Suppressor macrophage (primary cell): ENCODE measurements at regions not wholly inside any gene's neighbourhood (a gene's known extent, or its start where the extent isn't known, plus 50 kb on each side); places are given as distances from the start of the nearest gene placed in this dataset.
"Not testable (repeated sequence)": the region's sequence is repeated elsewhere in the genome, so short reads cannot be mapped to it uniquely, and the experiment has no call there.

Experiments used
- DNase-seq, 4 experiments: peaks; one replicate each; pipeline ENCODE4 v3.0.0-alpha.2; 2020 to 2022

DNA sequence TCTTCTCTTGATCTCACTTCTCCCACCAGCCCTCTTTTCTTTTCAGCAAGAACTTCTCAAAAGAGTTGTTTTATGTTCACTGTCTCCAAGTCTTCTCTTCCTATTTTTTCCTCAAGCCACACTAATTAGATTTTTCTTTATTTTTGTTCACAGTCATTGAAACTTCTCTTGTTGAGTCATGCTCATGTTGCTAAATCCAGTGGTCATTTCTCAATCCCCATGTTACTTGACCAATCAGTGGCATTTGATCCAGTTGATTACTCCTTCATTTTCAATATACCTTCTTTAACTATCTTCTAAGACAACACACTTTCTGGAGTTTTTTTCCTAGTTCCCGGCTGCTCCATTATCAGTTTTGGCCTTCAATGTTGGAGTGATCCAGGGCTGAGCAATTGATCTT, 103.1 kb upstream of the LSM6 start:
- DNase-seq: peak; percentile 14 to 62 (median 42)

DNA sequence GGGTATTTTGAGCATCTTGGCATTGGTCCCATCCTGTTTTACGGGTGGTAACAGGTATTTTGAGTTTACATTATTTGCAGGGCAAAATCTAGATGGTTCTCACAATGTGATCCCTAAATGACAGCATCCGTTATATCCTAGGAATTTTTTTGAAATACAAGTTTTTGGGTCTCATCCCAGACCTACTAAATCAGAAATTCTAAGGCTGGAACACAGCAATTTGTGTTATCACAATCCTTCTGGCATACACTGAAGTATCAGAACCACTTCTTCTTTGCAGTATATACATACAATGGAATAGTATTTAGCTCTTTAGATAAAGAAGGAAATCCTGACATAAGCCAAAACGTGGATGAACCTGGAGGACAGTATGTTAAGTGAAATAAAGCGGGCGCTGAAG, 104.1 kb upstream of the LSM6 start:
- no peak for DNase-seq

DNA sequence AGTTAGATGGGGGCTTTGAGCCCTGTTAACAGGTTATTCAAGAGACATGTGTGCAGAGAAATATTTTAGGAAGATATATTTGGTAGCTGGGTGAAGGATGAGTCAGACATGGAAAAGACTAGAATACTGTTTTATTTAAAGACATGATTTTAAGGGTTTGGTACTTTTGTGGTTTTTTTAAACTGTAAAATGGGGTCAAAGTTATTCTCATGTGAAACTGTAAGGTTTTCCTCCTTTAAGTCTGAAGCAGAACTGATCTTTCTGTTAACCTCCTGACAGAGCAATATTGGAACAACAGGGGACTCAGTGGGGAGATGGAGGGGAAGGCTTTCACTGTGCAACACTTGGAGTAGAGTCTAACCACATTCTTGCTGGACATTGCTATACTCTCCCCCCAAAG, 112.4 kb upstream of the LSM6 start:
- DNase-seq: no peak

DNA sequence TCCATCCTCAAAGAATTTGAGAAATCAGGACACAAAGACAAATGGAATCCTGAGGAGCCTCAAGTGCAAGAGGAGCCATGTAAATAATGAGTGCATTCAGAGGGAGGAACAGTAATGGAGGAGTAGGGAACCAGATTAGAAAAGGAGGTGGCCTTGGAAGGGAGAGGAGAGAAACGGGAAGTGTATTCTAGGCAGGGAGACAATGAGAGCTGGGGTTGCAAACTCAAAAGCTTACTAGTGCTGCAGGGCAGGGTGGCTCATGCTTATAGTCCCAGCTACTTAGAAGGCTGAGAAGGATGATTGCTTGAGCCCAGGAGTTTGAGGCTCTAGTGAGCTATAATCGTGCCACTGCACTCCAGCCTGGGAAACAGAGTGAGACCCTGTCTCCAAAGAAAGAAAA, 113.2 kb upstream of the LSM6 start:
- DNase-seq: peak; percentile 3 to 37 (median 33)

DNA sequence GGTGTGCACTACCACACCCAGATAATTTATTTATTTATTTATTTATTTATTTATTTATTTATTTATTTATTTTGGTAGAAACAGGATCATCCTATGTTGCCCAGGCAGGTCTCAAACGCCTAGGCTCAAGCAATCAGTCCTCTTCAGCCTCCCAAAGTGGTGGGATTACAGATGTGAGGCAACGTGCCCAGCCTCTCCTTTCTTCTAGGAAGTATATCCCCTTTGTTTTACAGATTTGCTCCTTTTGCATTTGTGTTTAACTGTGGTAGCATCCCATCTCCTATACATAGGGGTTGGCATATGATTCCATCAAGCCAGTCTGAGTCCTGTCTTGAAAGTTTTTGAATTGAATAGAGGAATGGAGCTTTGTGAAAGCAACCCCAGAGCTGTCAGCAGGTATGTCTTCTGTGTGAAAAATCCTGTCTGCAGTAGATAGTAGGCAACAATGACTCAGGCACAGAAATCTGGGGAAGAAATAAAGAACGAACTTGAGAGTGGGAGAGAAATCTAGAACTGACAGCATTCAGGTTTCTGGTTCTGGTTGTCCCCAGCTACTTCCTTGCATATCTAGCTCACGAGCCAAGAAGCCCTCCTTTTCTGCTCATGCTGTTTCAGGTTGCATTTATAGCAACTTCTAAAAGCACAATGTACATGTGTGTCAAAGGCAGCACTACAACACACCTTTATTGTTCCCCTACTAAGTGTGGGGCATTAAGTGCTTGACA, 113.7 kb upstream of the LSM6 start:
- peak in 1 of 4 experiments; percentile 20 for DNase-seq

DNA sequence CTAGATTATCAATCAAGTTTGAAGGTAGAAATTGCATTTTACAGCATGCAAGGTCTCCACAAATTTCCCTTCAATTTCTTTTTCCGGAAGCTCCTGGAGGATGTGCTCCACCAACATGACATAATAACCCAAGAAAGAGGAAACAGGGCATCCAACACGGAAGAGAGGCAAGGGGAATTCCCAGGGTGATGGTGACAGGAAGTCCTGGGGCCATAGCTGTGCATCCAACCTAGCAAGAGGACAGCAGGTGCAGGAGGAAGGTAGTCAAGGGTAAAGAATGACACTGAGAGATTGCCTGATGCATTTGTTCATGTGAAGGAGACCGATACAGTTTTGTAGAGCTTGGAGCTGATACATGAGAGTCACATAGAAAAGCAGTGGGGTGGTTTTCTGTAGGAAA, 115.7 kb upstream of the LSM6 start:
- DNase-seq: peak; percentile 38 to 74 (median 66)

DNA sequence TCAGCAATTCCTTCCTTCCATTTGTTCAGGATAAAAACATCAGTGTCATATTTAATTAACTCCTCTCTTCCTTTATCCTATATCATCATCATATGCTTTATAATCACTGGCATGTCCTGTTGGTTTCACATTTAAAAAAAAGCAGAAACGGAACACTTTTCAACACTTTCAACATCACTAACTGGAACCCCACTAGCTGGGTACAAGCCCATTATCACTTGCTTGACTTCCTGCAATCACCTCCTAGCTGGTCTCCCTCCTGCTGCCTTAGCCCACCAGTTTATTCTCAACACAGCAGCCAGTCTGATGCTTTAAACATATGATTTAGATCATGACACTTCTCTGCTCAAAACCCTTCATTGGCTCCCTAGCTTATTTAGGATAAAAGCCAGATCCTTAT, 116.4 kb upstream of the LSM6 start:
- DNase-seq: peak; percentile 5 to 54 (median 33)

DNA sequence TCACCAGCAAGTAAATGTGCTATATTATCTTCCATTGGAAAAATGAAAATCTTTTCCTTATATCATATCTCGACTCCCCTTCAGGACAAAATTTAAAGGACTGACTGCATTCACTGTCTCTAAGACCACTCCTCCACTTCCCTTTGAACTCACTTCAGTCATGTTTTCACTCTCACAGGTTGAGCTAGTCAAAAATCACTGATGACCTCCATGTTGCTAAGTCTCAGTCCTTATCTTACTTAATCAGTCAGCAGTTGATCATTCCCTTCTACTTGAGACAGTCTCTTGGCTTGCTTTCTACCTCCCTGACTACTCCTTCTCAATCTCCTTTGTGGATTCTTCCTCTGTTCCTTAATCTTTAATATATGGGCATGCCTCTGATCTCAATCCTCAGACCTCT, 117.0 kb upstream of the LSM6 start:
- no peak for DNase-seq

DNA sequence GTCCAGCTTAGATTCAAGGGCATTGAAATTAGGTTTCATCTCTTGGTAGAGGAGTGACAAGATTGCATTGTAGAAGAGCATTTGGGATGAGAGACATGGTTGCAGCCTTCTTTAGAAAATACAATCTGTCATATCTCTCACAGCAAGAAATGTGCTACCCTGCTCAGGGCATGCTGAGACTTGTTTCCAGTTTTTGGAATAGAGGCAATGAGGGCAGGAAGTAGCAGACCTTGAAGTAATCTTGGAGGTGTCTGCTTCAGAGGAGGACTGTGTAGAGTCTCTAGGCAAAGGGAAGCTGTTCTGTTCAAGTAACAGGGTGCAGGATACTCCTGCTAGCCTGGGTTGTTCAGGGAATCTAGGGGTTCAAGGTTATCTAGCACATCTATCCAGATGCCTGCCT, 116.1 kb upstream of the ZNF827 start:
- no peak for DNase-seq

DNA sequence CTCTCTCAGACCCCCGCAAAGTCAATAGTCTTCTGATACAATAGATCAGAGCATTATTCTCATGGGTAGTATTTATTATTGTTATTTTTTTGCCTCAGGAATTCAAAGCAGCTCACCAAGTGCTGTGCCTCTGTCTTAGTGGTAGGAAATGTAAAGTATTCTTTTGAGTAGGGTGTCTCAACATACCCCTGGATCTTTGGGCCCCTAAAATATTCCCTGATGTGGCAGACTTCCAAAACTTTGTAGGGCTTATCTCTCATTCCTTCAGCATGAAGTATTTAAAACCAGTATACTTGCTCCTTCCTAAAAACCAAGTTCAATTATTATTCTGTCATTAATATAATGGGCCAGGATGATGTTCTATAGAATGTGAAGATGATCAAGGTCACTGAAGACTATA, 115.3 kb upstream of the ZNF827 start:
- no peak for DNase-seq

DNA sequence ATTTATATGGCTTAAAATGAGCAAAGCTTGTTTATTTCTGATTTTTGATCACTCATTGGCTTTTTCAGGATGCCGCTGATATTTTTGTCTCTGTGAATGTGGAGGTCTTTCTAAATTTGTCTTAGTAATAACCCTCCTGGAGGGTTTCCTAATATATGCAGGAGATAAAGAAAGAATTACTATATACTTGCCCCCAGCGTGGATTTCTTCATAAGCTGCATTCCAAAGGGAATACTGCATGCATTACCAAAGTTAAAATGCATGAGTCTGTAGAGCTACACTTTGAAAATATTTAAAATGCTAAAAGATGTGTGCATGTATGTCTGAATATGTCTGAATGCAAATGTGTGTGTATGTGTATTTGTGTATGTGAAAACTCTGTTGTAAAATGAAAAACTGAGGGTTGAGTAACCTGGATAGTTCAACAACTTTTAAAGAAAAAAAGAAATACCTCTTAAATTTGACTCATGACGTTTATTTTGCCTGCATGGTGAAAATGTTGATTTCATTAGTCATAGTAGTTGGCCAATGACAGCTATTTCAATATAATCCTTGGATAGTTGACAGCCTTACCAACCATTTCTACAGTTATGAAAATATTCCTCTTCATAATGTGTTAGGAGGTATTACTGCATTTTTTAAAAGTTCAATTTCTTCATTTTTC, 113.2 kb upstream of the ZNF827 start:
- no peak for DNase-seq

DNA sequence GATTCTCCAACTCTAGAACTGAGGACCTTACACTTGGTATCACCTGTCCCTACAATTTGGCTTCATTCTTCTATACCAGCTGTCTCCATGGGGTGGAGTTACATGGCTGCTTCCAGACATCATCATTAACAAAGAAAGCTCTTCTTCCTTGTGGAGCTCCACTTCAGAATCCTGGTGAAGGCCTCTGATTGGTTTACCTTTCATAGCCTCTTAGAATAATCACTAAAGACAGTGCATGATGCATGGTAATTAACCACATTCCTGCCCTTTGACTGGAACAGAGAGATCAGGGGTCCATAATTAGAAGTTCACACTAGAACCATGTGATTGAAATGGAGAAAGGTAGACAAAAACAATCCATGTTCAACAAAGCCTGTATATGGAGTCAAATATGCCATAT, 112.6 kb upstream of the ZNF827 start:
- DNase-seq: no peak

DNA sequence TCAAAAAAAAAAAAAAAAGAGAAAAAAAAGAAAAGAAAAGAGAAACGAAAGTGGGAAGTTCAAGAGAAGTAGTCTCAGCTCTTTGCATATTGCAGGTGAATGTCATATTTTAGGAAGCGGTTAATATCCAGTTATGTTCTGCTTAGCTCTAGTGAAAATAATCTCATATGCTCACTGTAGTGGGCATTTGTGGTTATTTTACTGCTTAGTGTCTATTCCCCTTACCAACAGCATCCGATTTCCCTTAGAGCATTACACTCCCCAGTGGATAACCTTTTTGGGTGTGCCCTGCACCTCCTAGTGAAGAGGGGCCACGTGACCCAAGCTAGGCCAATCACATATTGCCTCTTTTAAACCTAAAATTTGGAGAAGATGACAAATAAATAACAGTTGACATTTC, 111.2 kb upstream of the ZNF827 start:
- DNase-seq: peak in 1 of 4 experiments; percentile 36

DNA sequence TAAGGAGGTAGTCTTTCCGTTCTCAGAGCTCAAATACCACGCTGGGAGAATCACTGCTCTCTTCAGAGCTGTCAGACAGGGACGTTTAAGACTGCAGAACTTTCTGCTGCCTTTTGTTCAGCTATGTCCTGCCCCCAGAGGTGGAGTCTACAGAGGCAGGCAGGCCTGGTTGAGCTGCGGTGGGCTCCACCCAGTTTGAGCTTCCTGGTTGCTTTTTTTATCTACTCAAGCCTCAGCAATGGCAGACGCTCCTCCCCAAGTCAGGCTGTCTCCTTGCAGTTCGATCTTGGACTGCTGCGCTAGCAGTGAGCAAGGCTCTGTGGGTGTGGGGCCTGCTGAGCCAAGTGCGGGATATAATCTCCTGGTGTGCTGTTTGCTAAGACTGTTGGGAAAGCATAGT, 109.1 kb upstream of the ZNF827 start:
- not testable (repeated sequence) for DNase-seq

DNA sequence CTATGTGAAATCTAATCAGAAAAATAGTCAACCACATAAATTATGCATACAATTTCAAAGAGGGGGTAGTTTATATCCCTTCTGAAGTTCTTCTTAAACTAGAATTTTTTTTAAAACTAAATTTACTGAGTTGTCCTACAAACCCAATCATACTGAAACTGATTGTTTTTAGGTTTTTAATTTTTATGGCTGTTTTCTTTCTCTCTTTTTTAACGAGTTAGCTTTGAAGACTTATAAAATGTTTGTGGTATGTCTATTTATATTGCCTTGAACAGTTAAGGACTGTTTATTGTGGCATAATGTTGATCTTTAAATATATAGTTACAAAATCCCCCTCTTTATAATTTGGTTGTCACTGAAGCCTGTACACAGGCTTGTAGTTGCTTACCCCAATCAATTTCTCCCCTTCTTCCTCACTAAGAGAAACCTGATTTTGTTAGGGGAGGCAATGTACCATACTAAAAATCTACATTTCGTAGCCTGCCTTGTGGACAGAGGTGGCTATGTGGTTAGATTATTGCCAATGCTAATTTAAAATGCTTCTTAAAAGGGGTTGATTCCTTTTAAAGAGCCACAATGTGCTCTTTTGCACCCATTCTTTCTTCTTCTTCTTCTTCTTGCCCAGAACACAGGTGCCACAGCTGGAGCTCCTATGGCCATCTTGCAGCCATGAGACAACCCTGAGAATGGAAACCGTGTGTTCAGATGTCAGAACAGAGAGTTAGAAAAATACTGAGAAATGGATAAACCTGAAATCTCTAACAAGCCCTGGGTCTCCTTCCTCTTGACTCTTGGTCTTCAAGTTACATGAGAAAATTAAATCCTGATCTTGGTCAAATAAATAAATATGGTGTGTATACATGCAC, 102.7 kb upstream of the ZNF827 start:
- DNase-seq: no peak

DNA sequence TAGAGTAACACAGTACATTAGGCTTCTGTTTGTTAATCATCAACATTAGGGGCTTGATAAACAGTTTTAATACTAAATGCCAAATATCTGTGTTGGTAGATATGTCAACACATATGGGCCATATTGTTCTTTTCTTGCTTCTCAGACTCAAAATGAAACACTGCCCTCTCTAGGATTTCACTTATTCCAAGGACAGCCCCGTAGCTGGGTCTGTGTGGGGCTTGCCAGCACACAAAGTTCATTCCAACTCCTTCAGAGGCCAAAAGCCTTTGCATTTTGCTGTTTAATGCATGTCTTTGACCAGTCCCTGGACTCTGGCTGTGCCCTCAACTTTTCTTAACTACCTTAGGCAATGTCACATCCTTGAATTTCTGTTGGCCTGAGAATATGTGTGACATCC, 102.0 kb upstream of the ZNF827 start:
- no peak for DNase-seq

DNA sequence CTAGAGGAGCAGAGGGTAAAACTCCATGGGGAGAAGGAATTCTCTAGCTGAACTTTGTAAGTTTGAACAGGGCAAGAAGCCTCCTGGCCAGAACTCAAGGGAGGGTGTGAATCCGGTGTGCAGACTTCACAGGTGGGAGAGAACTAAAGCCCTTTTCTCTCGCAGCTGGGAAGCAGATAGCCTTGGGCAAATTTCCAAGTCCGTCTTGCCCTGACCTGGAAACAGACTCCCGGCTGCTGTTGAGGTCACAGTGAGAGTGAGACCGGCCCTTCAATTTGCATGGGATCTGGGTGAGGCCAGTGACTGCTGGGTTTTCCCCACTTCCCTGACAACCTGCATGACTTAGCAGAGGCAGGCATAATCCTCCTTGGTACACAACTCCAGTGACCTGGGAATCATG, 94.5 kb upstream of the ZNF827 start:
- DNase-seq: no peak

DNA sequence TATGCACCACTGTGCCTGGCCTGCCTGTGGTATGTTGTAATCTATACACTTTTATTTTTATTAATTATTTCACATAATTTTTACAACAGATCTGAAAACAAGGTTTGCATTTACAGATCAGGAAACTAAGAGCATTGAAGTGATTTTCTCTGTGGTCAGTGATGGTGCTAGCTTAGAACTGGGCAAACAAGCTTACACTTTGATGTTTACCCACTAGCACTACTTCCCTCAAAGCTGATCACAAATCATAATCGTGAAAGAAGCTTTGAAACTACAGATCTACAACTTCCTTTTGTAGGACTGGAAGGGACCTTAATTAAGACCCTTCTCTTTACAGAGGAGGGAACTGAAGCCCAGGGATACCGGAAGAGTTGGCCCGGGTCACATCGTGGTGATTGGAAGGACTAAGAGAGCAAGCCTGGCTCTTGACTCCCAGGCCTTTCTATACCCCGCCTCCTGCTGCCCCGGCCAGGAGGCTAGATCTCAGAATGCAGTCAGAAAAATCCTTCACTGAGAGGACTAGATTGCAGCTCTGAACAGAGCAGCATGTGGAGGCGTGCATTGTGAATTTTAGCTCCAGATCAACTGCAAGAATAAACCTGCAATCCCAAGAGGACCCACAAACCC, 93.7 kb upstream of the ZNF827 start:
- DNase-seq: no peak

DNA sequence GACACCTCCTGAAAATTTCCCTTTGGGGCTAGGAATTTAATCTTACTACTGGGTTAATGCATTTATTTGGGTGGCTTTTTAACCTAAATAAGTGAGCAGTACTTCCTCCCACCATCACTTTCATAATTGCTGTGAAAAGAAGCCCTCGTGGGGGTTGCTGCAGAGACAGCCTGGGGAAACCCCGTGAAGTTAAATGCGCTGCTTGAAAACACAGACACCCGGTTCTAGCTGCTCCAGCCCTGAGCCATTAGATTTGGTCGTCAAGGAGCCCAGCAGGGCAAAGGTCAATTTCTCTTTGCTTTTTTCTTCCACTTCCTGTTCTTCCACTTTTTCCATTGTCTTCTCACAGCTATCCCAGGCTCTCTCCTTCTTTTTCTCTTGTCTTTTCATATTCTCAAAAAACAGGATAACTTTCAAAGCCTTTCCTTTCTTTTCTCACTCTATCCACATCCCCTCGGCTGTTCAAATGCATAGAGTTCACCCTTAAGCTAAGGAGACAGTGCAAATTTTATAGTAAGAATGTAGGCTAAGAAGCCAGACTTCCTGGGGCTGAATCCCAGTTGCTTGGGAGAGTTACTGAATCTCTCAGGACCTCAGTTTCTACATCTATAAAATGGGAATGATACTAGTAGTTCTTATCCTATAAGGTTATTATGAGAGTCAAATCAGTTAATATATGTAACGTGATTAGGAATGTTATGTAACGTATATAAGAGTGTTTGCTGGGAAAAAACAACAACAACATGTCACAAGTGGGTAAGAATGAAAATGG, 91.5 kb upstream of the ZNF827 start:
- DNase-seq: peak in 3 of 4 experiments; percentile 4 to 19 (median 5)

DNA sequence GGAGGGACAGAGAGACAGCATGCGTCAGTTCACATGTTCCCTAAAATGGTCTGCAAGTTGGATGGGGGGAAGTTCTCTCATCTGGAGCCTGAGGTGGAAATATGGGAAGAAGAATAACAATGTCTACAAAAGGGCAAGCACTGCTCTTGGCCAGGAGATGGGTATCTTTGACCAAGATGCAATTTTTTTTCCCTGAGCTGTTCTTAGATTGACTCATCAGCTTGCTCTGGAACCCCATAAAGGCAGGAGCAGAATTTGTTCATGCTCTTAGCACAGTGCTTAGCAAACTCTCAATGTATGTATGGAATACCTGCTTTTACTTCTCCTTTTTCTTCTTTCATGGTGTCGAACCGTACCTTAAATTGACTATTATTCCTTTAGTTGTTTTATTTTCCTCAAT, 90.5 kb upstream of the ZNF827 start:
- peak in 1 of 4 experiments; percentile 3 for DNase-seq

DNA sequence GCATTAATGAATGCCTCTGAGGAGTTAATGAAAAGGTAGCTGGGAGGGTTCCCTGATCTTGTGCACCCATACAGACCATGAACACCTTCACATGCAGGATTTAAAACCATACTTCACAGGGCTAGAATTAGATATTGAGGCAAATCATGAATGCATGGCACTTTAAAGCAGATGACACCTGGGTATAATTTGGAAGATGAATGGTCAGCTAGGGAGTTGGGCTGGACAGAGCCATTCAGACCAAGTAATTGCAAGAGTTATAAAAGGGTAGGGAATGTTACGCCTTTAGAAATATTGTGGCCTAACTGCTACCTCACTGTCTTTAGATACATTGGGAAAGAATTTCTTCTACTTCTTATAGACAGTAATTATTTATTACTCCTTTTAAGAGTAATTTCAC, 89.1 kb upstream of the ZNF827 start:
- no peak for DNase-seq

DNA sequence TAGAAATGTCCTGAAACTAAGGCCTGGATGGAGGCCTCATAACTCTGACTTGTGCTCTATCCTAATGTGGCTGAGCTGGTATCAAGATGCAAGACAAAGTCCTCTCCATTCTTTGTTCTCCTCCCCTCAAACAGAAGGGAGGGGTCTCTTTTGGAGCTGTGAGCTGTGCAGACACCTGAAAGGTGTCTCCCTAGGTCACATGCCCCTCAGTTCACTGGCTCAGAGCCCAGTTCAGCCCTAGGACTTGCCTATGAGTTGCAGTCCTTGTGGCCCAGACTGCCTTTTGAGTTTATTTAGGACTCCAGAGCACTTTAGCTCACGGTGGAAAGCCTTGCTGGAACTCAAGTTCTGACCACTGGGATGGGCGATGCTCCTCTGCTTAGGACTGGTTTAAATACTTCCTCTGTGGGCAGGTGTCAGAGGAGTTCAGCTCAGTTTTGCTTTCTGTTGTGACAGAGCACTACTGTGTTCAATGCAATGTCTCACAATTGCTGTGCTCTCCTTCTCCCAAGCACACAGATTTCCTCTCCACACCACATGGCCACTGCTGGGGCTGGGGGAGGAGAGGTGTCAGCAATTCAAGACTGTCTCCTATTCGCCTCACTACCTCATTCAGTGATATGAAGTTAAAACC, 84.8 kb upstream of the ZNF827 start:
- DNase-seq: no peak
